GM18499 (cell line): ENCODE measurements at regions not wholly inside any gene's neighbourhood (a gene's known extent, or its start where the extent isn't known, plus 50 kb on each side); places are given as distances from the start of the nearest gene placed in this dataset.

ENCODE experiments used
- ATAC-seq: cut with Tn5 transposase; IDR thresholded peaks from one replicate; pipeline ENCODE4 v1.9.1; 2021; ENCODE audit warnings: moderate number of reproducible peaks; ENCODE audit not compliant: insufficient read depth, unreplicated experiment

DNA sequence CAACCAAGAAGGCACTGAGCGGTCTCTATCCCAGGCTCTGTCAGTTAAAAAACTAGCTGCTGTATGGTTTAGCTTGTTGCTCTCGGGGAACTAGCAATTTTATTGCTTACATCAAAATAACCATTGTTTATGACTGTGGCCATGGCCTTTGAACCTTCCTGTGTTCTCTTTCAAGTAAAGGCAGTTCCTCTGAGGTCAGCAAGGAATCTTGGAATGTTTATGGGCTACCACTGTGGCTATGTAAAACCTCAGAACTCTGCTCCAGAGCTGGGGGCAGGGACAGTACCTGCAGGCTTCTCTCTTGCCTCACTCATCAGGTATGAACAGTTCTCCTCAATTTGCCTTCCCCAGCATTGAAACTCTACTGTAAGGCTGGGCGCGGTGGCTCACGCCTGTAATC is 416.0 kb upstream of the NETO1 start:
- no peak for ATAC-seq

DNA sequence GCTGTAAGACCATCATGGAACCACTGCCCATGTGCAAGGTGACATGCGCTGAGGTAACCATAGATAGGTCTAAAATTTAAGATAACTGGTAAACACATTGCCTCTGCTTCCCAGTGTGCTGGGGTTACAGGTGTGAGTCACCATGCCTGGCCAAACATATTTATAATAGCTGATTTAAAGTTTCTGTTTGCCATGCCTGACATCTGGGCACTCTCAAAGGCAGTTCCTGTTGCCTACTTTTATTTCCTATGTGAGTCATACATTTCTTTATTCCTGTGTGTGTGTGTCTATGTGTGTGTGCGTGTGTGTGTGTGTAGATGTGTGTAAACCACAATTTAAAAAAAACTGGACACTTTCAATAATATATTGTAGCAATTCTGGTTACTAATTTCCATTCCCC is 415.2 kb upstream of the NETO1 start:
- no peak for ATAC-seq

DNA sequence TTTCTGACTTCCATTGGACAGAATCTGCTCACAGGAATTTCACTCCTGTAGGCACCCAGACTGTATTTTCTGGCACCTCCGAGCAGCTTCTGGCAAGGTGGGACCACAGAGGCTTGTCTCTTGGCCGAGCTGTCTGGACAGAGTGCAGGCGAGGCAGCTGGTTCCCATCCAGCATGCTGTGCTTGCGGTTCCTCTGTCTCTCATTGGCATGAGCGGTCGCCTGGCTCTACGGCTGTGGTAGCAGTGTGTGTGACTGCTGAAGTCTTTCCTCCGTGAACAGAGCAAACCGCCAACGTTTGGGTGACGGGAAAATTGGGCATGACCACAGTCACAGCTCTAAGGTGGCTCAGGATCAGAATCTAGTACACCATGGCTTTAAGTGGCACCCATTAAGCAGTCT is 411.7 kb upstream of the NETO1 start:
- no peak for ATAC-seq

- ATAC-seq: no peak
Observed at GRCh38 chr18:73274812-73275621, 407.2 kb upstream of the NETO1 start.

GRCh38 chr18:73270920-73271634 is 403.3 kb upstream of the NETO1 start:
- no peak for ATAC-seq

DNA sequence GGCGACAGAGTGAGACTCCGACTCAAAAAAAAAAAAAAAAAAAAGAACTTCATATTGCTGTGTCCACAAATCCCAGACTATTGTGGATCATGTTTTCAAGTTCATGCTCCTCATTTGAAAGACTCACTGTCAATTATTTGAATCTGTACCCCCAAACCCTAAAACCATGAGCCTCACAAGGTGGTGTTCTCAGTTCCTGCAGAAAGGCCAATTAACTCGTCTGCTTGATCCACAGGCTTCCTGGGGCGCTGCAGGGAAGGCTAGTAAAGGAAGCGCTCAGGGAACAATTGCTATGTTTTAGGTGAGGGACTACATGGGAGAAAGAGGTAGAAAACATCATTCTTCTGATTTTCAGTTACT is 396.8 kb upstream of the NETO1 start:
- ATAC-seq: no peak

- no peak for ATAC-seq
Observed at GRCh38 chr18:73261923-73262322, 394.1 kb upstream of the NETO1 start.

GRCh38 chr18:73261243-73261642 is 393.5 kb upstream of the NETO1 start:
- ATAC-seq: no peak

DNA sequence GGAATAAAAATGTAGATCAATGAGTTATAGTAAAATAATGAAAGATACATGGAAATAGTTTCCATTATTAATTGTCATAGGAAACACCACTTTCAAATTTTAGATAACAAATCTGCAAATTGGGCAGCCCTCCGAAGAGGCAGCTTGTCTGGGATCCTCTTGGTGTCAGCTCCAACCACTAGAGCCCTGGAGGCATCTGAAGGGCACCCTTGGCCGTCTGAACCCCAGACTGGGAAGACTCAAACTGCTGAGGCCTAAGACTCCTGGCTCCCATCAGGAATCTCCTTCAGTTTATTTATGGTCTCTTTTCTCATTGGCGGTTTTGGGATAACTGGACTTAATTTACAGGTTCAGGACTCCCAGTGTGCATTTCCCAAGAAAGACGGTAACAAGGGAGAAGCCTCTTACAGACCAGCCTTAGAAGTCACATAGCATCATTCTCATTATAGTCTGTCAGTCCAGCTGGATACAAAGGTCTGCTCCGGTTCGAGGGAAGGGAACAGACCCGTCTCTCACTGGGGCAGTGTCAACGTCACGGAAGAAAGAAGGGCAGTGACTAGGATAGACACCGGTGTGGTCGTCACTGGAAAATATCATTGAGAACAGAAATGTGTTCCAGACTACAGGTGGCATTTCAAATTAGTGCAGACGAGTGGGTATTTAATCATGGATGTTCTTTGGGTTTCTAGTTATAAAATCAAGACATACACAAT is 390.7 kb upstream of the NETO1 start:
- no peak for ATAC-seq

- ATAC-seq: no peak
Observed at GRCh38 chr18:73254564-73254963, 386.8 kb upstream of the NETO1 start.

GRCh38 chr18:73249030-73249429 is 381.2 kb upstream of the NETO1 start:
- no peak for ATAC-seq

DNA sequence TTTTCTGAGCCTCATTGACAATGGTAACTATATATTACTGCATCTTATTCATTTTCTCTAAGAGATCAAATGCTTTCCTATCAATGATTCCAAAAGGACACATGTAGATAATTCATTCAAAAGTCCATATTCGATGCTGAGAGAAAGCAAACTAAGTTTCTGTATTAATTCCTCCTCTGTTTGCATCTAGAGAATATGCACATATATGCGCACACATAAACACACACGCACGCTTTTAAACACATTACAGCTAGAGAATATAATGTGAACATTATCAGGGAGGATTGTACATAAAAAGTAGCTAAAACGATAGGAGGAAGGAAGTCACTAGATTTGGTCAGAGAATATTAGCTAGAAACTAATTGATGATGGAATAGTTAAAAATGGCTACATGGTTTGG is 379.0 kb upstream of the NETO1 start:
- ATAC-seq: no peak

- ATAC-seq: no peak
Observed at GRCh38 chr18:73245345-73245744, 377.6 kb upstream of the NETO1 start.

DNA sequence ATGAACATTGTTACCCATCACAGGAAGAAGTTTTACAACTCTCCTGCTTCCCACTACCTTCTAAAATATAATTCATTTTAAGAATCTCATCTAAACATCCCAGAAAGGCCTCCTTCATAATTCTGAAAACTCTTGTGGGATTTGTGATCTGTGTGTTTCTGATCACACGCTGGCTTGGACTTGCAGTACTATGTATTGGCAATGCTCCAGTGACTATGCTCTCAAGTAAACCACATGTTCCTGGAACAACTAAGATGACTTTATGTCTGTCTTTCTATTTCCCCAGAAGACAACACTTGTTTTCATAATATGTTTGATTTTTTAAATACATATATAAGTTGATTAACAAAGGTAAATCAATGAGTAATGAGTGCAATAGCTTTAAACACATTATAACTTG is 376.6 kb upstream of the NETO1 start:
- ATAC-seq: no peak

- no peak for ATAC-seq
Observed at GRCh38 chr18:73240899-73241298, 373.1 kb upstream of the NETO1 start.

DNA sequence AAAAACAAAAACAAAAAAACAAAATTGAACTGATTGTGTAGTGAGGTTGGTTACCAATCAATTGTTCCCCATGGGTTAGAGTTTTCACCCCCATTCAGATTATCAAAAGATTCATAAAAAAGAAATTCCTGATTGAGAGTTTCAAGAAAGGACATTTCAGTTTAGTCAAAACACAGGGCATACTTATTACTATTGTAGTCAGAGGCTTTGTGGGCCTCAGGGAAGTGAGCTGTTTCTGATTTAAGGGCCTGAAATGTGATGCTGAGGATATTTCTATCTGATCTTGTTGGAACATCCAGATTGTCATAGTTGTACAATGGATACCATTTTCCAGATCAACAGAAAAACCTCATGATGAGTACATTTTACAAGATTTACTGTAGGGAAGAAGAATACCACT is 368.1 kb upstream of the NETO1 start:
- ATAC-seq: no peak

GRCh38 chr18:73235491-73235890 is 367.7 kb upstream of the NETO1 start:
- ATAC-seq: peak; percentile 74

GRCh38 chr18:73232933-73233332 is 365.1 kb upstream of the NETO1 start:
- ATAC-seq: peak; percentile 58

DNA sequence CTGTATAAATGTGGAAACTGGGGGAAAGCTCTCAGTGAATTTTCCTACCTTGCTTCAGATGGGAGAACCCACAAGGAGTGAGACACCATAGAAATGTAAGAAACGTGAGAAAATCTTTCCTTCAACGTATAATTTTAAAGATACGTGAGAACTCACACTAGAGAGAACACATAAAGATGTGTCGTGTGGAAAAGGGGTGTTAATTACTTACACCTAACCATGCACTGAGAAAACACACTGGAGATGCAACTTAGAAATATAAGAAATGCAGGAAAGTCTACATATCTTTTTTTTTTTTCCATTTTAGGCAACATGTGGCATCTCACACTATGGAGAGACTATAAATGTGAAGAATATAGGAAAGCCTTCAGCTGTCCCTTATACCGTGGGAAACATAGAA is 352.9 kb upstream of the NETO1 start:
- no peak for ATAC-seq

DNA sequence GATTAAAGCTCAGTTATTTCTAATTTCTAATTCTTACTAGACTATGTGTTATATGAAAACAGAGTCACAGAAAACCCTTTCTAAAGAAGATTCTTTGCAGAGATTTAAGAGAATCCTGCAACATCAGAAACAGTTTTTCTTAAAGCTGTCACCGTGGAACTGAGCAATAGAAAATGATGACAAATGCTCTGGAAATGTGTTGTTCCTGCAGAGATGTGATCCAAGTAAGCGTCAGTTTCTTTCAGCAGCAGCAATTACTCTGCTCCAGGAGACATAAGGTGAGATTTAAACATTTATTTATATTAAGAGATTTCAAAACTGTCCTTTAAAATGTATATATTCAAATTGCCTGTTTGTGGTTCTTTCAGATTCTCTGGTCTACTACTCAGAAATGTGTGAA is 350.5 kb upstream of the NETO1 start:
- no peak for ATAC-seq

DNA sequence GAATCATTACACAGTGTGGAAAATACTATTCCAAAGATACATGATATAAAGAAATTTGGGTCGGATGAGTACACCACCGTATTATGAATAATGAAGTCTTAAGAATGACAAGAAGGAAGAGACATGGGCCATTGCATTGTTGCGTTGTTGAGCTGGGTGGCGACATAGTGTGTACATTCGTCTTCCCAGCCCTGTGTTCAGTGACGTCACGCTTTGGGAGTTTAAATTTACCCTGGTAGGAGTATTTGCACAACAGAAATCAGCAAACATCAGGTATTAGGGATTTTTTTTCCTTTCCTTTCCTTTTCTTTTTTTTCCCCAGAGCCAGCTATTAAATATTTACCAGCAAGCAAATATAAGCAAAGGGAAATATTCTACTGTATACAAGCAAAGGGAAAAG is 347.2 kb upstream of the NETO1 start:
- no peak for ATAC-seq
